ENCODE measurements at regions not wholly inside any gene's neighbourhood (a gene's known extent, or its start where the extent isn't known, plus 50 kb on each side); places are given as distances from the start of the nearest gene placed in this dataset.

- H3K9me3 ChIP-seq (ENCODE audit: control insufficient read depth in 1 of 2, low read length in 2 of 2): peaks cover under 1% of the 10 kb centered on the region in 2 donors
- H3K27me3 ChIP-seq (ENCODE audit: control insufficient read depth in 1 of 2, insufficient read depth in 2 of 2, low read length in 2 of 2): no peaks in the 10 kb centered on the region
- no peak overlapping the region for H3K4me3 ChIP-seq (ENCODE audit: low read depth in 1 of 2, low read length in 2 of 2)
- H3K27ac ChIP-seq (ENCODE audit: low read depth, low read length): no peak overlapping the region
- no peak overlapping the region for H3K9ac ChIP-seq (ENCODE audit: low read depth in 1 of 2, low read length in 2 of 2)
- H3K36me3 ChIP-seq (ENCODE audit: control insufficient read depth in 1 of 2, insufficient read depth in 2 of 2, low read length in 2 of 2): no peaks in the 10 kb centered on the region
- H3K4me1 ChIP-seq (ENCODE audit: control insufficient read depth in 1 of 2, insufficient read depth in 2 of 2, low read length in 2 of 2): peaks cover 0 to 8% of the 10 kb centered on the region in 2 donors
Measured at GRCh38 chr3:159928666-159929065, 60.0 kb upstream of the IL12A start.

GRCh38 chr3:159929171-159930141 lies 59.2 kb upstream of the IL12A start:
- Histone ChIP-seq H3K9me3 (ENCODE audit: control insufficient read depth in 1 of 2, low read length in 2 of 2) (peaks cover 8% of the 10 kb centered on the region in 2 donors), H3K36me3 (ENCODE audit: control insufficient read depth in 1 of 2, insufficient read depth in 2 of 2, low read length in 2 of 2) (no peaks in the 10 kb centered on the region), H3K27me3 (ENCODE audit: control insufficient read depth in 1 of 2, insufficient read depth in 2 of 2, low read length in 2 of 2) (no peaks in the 10 kb centered on the region), H3K4me1 (ENCODE audit: control insufficient read depth in 1 of 2, insufficient read depth in 2 of 2, low read length in 2 of 2) (peaks cover 0 to 8% of the 10 kb centered on the region in 2 donors), H3K4me3 (ENCODE audit: low read depth in 1 of 2, low read length in 2 of 2) (no peak overlapping the region), H3K9ac (ENCODE audit: low read depth in 1 of 2, low read length in 2 of 2) (no peak overlapping the region), H3K27ac (ENCODE audit: low read depth, low read length) (no peak overlapping the region)

- Histone ChIP-seq H3K9me3 (ENCODE audit: control insufficient read depth in 1 of 2, low read length in 2 of 2) (peaks cover 8% of the 10 kb centered on the region in 2 donors), H3K4me3 (ENCODE audit: low read depth in 1 of 2, low read length in 2 of 2) (no peak overlapping the region), H3K36me3 (ENCODE audit: control insufficient read depth in 1 of 2, insufficient read depth in 2 of 2, low read length in 2 of 2) (no peaks in the 10 kb centered on the region), H3K4me1 (ENCODE audit: control insufficient read depth in 1 of 2, insufficient read depth in 2 of 2, low read length in 2 of 2) (peaks cover 0 to 8% of the 10 kb centered on the region in 2 donors), H3K9ac (ENCODE audit: low read depth in 1 of 2, low read length in 2 of 2) (no peak overlapping the region), H3K27me3 (ENCODE audit: control insufficient read depth in 1 of 2, insufficient read depth in 2 of 2, low read length in 2 of 2) (no peaks in the 10 kb centered on the region), H3K27ac (ENCODE audit: low read depth, low read length) (no peak overlapping the region)
Measured at GRCh38 chr3:159934216-159934615, 54.4 kb upstream of the IL12A start.

- no peaks in the 10 kb centered on the region for H3K4me1 ChIP-seq (ENCODE audit: control insufficient read depth in 1 of 2, insufficient read depth in 2 of 2, low read length in 2 of 2)
- H3K27me3 ChIP-seq (ENCODE audit: control insufficient read depth in 1 of 2, insufficient read depth in 2 of 2, low read length in 2 of 2): no peaks in the 10 kb centered on the region
- H3K9me3 ChIP-seq (ENCODE audit: control insufficient read depth in 1 of 2, low read length in 2 of 2): peaks cover 8% of the 10 kb centered on the region in 2 donors
- no peak overlapping the region for H3K27ac ChIP-seq (ENCODE audit: low read depth, low read length)
- H3K36me3 ChIP-seq (ENCODE audit: control insufficient read depth in 1 of 2, insufficient read depth in 2 of 2, low read length in 2 of 2): no peaks in the 10 kb centered on the region
- no peak overlapping the region for H3K4me3 ChIP-seq (ENCODE audit: low read depth in 1 of 2, low read length in 2 of 2)
- H3K9ac ChIP-seq (ENCODE audit: low read depth in 1 of 2, low read length in 2 of 2): no peak overlapping the region
Measured at GRCh38 chr3:159936541-159936940, 52.1 kb upstream of the IL12A start.

- H3K27ac ChIP-seq (ENCODE audit: low read depth, low read length): no peak overlapping the region
- no peaks in the 10 kb centered on the region for H3K36me3 ChIP-seq (ENCODE audit: control insufficient read depth in 1 of 2, insufficient read depth in 2 of 2, low read length in 2 of 2)
- no peak overlapping the region for H3K9ac ChIP-seq (ENCODE audit: low read depth in 1 of 2, low read length in 2 of 2)
- no peak overlapping the region for H3K4me3 ChIP-seq (ENCODE audit: low read depth in 1 of 2, low read length in 2 of 2)
- H3K4me1 ChIP-seq (ENCODE audit: control insufficient read depth in 1 of 2, insufficient read depth in 2 of 2, low read length in 2 of 2): no peaks in the 10 kb centered on the region
- peaks cover 8% of the 10 kb centered on the region in 2 donors for H3K9me3 ChIP-seq (ENCODE audit: control insufficient read depth in 1 of 2, low read length in 2 of 2)
- H3K27me3 ChIP-seq (ENCODE audit: control insufficient read depth in 1 of 2, insufficient read depth in 2 of 2, low read length in 2 of 2): no peaks in the 10 kb centered on the region
Measured at GRCh38 chr3:159937561-159938166, 51.0 kb upstream of the IL12A start.

- no peaks in the 10 kb centered on the region for H3K36me3 ChIP-seq (ENCODE audit: control insufficient read depth in 1 of 2, insufficient read depth in 2 of 2, low read length in 2 of 2)
- no peaks in the 10 kb centered on the region for H3K4me1 ChIP-seq (ENCODE audit: control insufficient read depth in 1 of 2, insufficient read depth in 2 of 2, low read length in 2 of 2)
- H3K9me3 ChIP-seq (ENCODE audit: control insufficient read depth in 1 of 2, low read length in 2 of 2): peaks cover 7% of the 10 kb centered on the region in 2 donors
- H3K9ac ChIP-seq (ENCODE audit: low read depth in 1 of 2, low read length in 2 of 2): no peak overlapping the region
- H3K4me3 ChIP-seq (ENCODE audit: low read depth in 1 of 2, low read length in 2 of 2): no peak overlapping the region
- no peaks in the 10 kb centered on the region for H3K27me3 ChIP-seq (ENCODE audit: control insufficient read depth in 1 of 2, insufficient read depth in 2 of 2, low read length in 2 of 2)
- no peak overlapping the region for H3K27ac ChIP-seq (ENCODE audit: low read depth, low read length)
Measured at GRCh38 chr3:159938714-159939113, 49.9 kb upstream of the IL12A start.
